Endodermal cell (in vitro differentiated cells): ENCODE measurements at regions not wholly inside any gene's neighbourhood (a gene's known extent, or its start where the extent isn't known, plus 50 kb on each side); places are given as distances from the start of the nearest gene placed in this dataset.

Experiments
- DNase-seq: peaks from one replicate; pipeline ENCODE4 v3.0.0-alpha.2; 2017
- H3K27ac ChIP-seq: 2 replicates; pipeline ENCODE4 v1.5.1; 2013; ENCODE audit warnings: mild to moderate bottlenecking, low read depth, low read length, moderate library complexity
- H3K27me3 ChIP-seq: 2 replicates; pipeline ENCODE4 v1.6.1; 2013; ENCODE audit warnings: mild to moderate bottlenecking, low read length, moderate library complexity; ENCODE audit not compliant: insufficient read depth, control insufficient read depth, poor library complexity, severe bottlenecking
- H3K36me3 ChIP-seq: 2 replicates; pipeline ENCODE4 v1.7.0; 2013; ENCODE audit warnings: mild to moderate bottlenecking, low read length, moderate library complexity; ENCODE audit not compliant: control insufficient read depth, insufficient read depth
- H3K4me1 ChIP-seq: one replicate; pipeline ENCODE4 v1.7.0; 2013; ENCODE audit warnings: low read length; ENCODE audit not compliant: control insufficient read depth, insufficient read depth
- H3K4me3 ChIP-seq: 2 replicates; pipeline ENCODE4 v1.5.1; 2013; ENCODE audit warnings: mild to moderate bottlenecking, low read length, moderate library complexity
- H3K9ac ChIP-seq: 2 replicates; pipeline ENCODE4 v1.6.1; 2013; ENCODE audit warnings: mild to moderate bottlenecking, low read length, moderate library complexity; ENCODE audit not compliant: poor library complexity, severe bottlenecking; ENCODE audit errors: extremely low read depth
- H3K9me3 ChIP-seq: 2 replicates; pipeline ENCODE4 v1.6.1; 2013; ENCODE audit warnings: mild to moderate bottlenecking, low read length, moderate library complexity; ENCODE audit not compliant: control insufficient read depth
- H3K27ac Mint-ChIP-seq: 2 replicates; pipeline ENCODE4 v1.8.0; 2020; ENCODE audit warnings: mixed read lengths
- H3K27me3 Mint-ChIP-seq: 2 replicates; pipeline ENCODE4 v1.8.0; 2021; ENCODE audit warnings: mild to moderate bottlenecking, mixed read lengths; ENCODE audit not compliant: insufficient read depth
- H3K36me3 Mint-ChIP-seq: 2 replicates; pipeline ENCODE4 v1.8.0; 2020; ENCODE audit warnings: low read depth, mixed read lengths
- H3K4me1 Mint-ChIP-seq: 2 replicates; pipeline ENCODE4 v1.8.0; 2020; ENCODE audit warnings: mixed read lengths
- H3K4me3 Mint-ChIP-seq: 2 replicates; pipeline ENCODE4 v1.8.0; 2020; ENCODE audit warnings: mild to moderate bottlenecking, moderate library complexity, mixed read lengths
- H3K9me3 Mint-ChIP-seq: 2 replicates; pipeline ENCODE4 v1.8.0; 2020; ENCODE audit warnings: mild to moderate bottlenecking, mixed read lengths
- WGBS, 2 experiments: methylation state at CpG; one replicate each; pipeline versions ENCODE4 v1.1.5 to v1.1.7; 2013; ENCODE audit warnings: missing lambda C conversion rate in 2 of 2, mixed read lengths in 1 of 2; ENCODE audit not compliant: insufficient coverage in 1 of 2, insufficient read length in 1 of 2; 5-methylcytosine and 5-hydroxymethylcytosine counted together
- TF ChIP-seq, protein P1 (sequence below): fragments of 200-600 bp; sonication (generic); conservative IDR thresholded peaks from 2 replicates; pipeline ENCODE4 v1.5.0; 2021; ENCODE audit warnings: antibody characterized with exemption, mild to moderate bottlenecking

DNA sequence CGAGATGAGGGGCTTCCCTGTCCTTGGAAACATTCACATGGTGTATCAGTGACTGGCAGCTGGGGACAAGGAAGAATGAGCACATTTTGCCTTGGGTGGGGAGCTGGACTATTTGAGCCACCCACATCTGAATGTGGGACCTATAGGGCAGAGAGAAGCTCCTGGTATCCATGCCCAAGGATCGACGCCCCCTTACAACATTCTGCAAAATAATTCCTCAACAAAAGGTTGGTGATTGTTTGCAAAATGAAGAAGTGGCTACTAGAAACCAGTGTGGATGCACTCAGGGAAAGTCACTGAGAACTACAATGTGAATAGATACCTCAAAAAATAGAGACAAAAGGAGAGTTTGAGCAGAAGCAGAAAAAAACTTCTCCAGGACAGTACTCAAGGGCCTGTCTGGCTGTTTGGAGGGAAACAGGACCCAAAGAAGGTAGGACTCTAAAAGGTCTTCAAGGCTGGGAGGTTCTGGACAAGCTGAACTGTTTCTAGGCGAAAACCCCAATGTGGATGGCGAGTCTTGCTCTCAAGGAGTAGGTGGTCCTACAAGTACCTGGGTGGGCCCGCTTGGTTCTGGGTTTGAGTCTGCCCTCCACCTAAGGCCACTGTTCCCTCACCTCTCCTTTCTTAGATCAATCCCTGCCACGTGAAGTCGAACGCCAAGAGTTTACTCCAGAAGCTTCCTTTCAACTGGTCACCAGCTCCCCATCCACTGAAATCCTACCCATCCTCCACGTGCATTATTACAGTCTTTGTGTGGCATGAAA, 125.0 kb upstream of the ZNF746 start:
- Histone ChIP-seq H3K9ac (no peak overlapping the region), H3K27ac (no peak overlapping the region), H3K4me3 (peak overlapping the region; percentile 94), H3K9me3 (no peaks in the 10 kb centered on the region), H3K36me3 (peaks cover 28% of the 10 kb centered on the region), H3K4me1 (peaks cover 3% of the 10 kb centered on the region), H3K27me3 (peaks cover 3% of the 10 kb centered on the region)
- Mint-ChIP-seq H3K36me3 (peaks cover 33% of the 10 kb centered on the region), H3K9me3 (no peaks in the 10 kb centered on the region), H3K27me3 (peaks cover 3% of the 10 kb centered on the region), H3K27ac (no peak overlapping the region), H3K4me3 (peak overlapping the region; percentile 89), H3K4me1 (peaks cover 8% of the 10 kb centered on the region)
- TF ChIP-seq, protein P1, sequence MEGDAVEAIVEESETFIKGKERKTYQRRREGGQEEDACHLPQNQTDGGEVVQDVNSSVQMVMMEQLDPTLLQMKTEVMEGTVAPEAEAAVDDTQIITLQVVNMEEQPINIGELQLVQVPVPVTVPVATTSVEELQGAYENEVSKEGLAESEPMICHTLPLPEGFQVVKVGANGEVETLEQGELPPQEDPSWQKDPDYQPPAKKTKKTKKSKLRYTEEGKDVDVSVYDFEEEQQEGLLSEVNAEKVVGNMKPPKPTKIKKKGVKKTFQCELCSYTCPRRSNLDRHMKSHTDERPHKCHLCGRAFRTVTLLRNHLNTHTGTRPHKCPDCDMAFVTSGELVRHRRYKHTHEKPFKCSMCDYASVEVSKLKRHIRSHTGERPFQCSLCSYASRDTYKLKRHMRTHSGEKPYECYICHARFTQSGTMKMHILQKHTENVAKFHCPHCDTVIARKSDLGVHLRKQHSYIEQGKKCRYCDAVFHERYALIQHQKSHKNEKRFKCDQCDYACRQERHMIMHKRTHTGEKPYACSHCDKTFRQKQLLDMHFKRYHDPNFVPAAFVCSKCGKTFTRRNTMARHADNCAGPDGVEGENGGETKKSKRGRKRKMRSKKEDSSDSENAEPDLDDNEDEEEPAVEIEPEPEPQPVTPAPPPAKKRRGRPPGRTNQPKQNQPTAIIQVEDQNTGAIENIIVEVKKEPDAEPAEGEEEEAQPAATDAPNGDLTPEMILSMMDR: no peak
- WGBS, 2 experiments: 93 to 98% methylated on average over 7 to 10 of the region's 10 CpGs
- no peak for DNase-seq

GRCh38 chr7:149621776-149622175, 124.2 kb upstream of the ZNF746 start:
- no peak for DNase-seq
- peaks cover 31% of the 10 kb centered on the region for H3K36me3 ChIP-seq
- H3K36me3 Mint-ChIP-seq: peaks cover 40% of the 10 kb centered on the region
- 93% methylated on average over 5 to 7 of the region's 7 CpGs for WGBS, 2 experiments
- no peaks in the 10 kb centered on the region for H3K9me3 ChIP-seq
- no peak overlapping the region for H3K4me3 Mint-ChIP-seq
- peaks cover 3% of the 10 kb centered on the region for H3K4me1 ChIP-seq
- H3K9ac ChIP-seq: no peak overlapping the region
- no peak overlapping the region for H3K4me3 ChIP-seq
- TF ChIP-seq, protein P1: no peak
- no peak overlapping the region for H3K27ac ChIP-seq
- H3K27ac Mint-ChIP-seq: no peak overlapping the region
- no peaks in the 10 kb centered on the region for H3K27me3 Mint-ChIP-seq
- H3K9me3 Mint-ChIP-seq: no peaks in the 10 kb centered on the region
- H3K4me1 Mint-ChIP-seq: peaks cover 8% of the 10 kb centered on the region
- no peaks in the 10 kb centered on the region for H3K27me3 ChIP-seq

- peaks cover 3% of the 10 kb centered on the region for H3K4me1 ChIP-seq
- 89 to 91% methylated on average over 4 to 14 of the region's 14 CpGs for WGBS, 2 experiments
- TF ChIP-seq, protein P1: no peak
- H3K9ac ChIP-seq: no peak overlapping the region
- no peaks in the 10 kb centered on the region for H3K27me3 ChIP-seq
- Mint-ChIP-seq H3K36me3 (peaks cover 48% of the 10 kb centered on the region), H3K4me1 (peaks cover 8% of the 10 kb centered on the region), H3K27ac (no peak overlapping the region), H3K9me3 (no peaks in the 10 kb centered on the region), H3K4me3 (no peak overlapping the region), H3K27me3 (no peaks in the 10 kb centered on the region)
- DNase-seq: no peak
- no peak overlapping the region for H3K27ac ChIP-seq
- no peaks in the 10 kb centered on the region for H3K9me3 ChIP-seq
- peaks cover 34% of the 10 kb centered on the region for H3K36me3 ChIP-seq
- H3K4me3 ChIP-seq: no peak overlapping the region
Measured at GRCh38 chr7:149620961-149621360, 123.4 kb upstream of the ZNF746 start.
